ENCODE measurements at regions not wholly inside any gene's neighbourhood (a gene's known extent, or its start where the extent isn't known, plus 50 kb on each side); places are given as distances from the start of the nearest gene placed in this dataset.

GRCh38 chr2:173598525-173598924 lies 243.9 kb downstream of the CDCA7 start:
- H3K9me3 ChIP-seq, result peaks cover 0 to 16% (median 1%) of the 10 kb centered on the region in 8 donors
- H3K27me3 ChIP-seq (replicated peaks in 1 of 7), result no peaks in the 10 kb centered on the region
- no peak overlapping the region for H3K4me3 ChIP-seq
- no peaks in the 10 kb centered on the region for H3K4me1 ChIP-seq
- no peaks in the 10 kb centered on the region for H3K36me3 ChIP-seq
- intact Hi-C loops (cut with DNase I; ENCODE audit: low total_unique reads), result no loop called here
- TF ChIP-seq POLR2A (IDR thresholded peaks at IDR 0.05) (no peak), CTCF (IDR thresholded peaks at IDR 0.05 in 8 of 11, conservative IDR thresholded peaks at IDR 0.05 in 3 of 11) (no peak), POLR2AphosphoS5 (IDR thresholded peaks at IDR 0.05) (no peak)
- no peak for DNase-seq
- H3K27ac ChIP-seq, result no peak overlapping the region

GRCh38 chr2:173599821-173600359 lies 245.2 kb downstream of the CDCA7 start:
- no peak for TF ChIP-seq POLR2AphosphoS5 (IDR thresholded peaks at IDR 0.05)
- TF ChIP-seq POLR2A (IDR thresholded peaks at IDR 0.05), result no peak
- TF ChIP-seq CTCF (IDR thresholded peaks at IDR 0.05 in 8 of 11, conservative IDR thresholded peaks at IDR 0.05 in 3 of 11), result no peak

GRCh38 chr2:173602153-173602795 lies 247.6 kb downstream of the CDCA7 start:
- H3K36me3 ChIP-seq, result no peaks in the 10 kb centered on the region
- TF ChIP-seq POLR2AphosphoS5 (IDR thresholded peaks at IDR 0.05), result no peak
- TF ChIP-seq POLR2A (IDR thresholded peaks at IDR 0.05), result no peak
- no peak for TF ChIP-seq CTCF (IDR thresholded peaks at IDR 0.05 in 8 of 11, conservative IDR thresholded peaks at IDR 0.05 in 3 of 11)
- WGBS, 5 donors, result 73 to 93% (median 89%) methylated on average over 6 of the region's 6 CpGs
- H3K4me3 ChIP-seq, result no peak overlapping the region
- peaks cover 0 to 6% (median 0%) of the 10 kb centered on the region in 8 donors for H3K9me3 ChIP-seq
- intact Hi-C loops (cut with DNase I; ENCODE audit: low total_unique reads), result no loop called here
- H3K4me1 ChIP-seq, result no peaks in the 10 kb centered on the region
- no peak overlapping the region for H3K27ac ChIP-seq
- no peaks in the 10 kb centered on the region for H3K27me3 ChIP-seq (replicated peaks in 1 of 7)
- DNase-seq, result no peak

More at GRCh38 chr2:173599821-173600359, 245.2 kb downstream of the CDCA7 start:
- no peak overlapping the region for H3K4me3 ChIP-seq
- intact Hi-C loops (cut with DNase I; ENCODE audit: low total_unique reads), result no loop called here
- 74 to 85% (median 76%) methylated on average over 5 of the region's 5 CpGs for WGBS, 5 donors
- no peaks in the 10 kb centered on the region for H3K36me3 ChIP-seq
- H3K27ac ChIP-seq, result no peak overlapping the region
- H3K9me3 ChIP-seq, result peaks cover 0 to 6% (median 0%) of the 10 kb centered on the region in 8 donors
- no peak for DNase-seq
- H3K4me1 ChIP-seq, result no peaks in the 10 kb centered on the region
- H3K27me3 ChIP-seq (replicated peaks in 1 of 7), result no peaks in the 10 kb centered on the region

- Histone ChIP-seq H3K4me1 (no peaks in the 10 kb centered on the region), H3K36me3 (no peaks in the 10 kb centered on the region), H3K27ac (no peak overlapping the region), H3K9me3 (no peaks in the 10 kb centered on the region), H3K4me3 (no peak overlapping the region), H3K27me3 (replicated peaks in 1 of 7) (peaks cover 0 to 3% (median 0%) of the 10 kb centered on the region in 7 donors)
- intact Hi-C loops (cut with DNase I; ENCODE audit: low total_unique reads), result no loop called here
- WGBS, 5 donors, result 0 to 59% (median 43%) methylated on average over 1 of the region's 1 CpG
- no peak for TF ChIP-seq CTCF (IDR thresholded peaks at IDR 0.05 in 8 of 11, conservative IDR thresholded peaks at IDR 0.05 in 3 of 11)
- DNase-seq, result no peak
Observed at GRCh38 chr2:173605994-173606393, 251.3 kb downstream of the CDCA7 start.
